Lung microvascular endothelial cell (primary cell): ENCODE measurements at regions not wholly inside any gene's neighbourhood (a gene's known extent, or its start where the extent isn't known, plus 50 kb on each side); places are given as distances from the start of the nearest gene placed in this dataset.
A peak's percentile ranks its signal among the peaks of the same experiment; 100 is the strongest.
"Not testable (repeated sequence)": the region's sequence is repeated elsewhere in the genome, so short reads cannot be mapped to it uniquely, and the experiment has no call there.

ENCODE experiments used
- DNase-seq, 2 donors: peaks; one replicate each; pipeline versions ENCODE4 v3.0.0 to v3.0.0-alpha.2; 2010; ENCODE audit warnings: low read depth in 2 of 2

DNA sequence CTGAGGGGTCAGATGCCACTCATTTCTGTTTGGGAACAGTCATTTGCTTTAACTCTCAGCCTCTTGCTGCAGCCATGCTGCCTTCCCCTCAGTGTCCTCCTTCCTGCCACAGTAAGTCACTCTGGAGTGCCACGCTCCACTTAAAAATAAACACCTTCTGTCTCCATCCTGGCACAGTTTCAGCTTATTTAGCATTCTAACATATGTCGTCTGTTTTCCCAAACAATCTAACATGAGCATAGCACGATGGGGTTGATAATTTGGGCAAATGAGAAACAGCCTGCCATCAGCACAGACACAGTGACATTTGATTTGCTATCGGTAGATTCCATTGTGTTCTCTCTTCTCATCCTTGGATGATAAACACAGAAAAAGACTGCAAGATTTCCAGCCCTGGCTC lies 768.6 kb downstream of the UQCRFS1 start:
- DNase-seq: no peak

DNA sequence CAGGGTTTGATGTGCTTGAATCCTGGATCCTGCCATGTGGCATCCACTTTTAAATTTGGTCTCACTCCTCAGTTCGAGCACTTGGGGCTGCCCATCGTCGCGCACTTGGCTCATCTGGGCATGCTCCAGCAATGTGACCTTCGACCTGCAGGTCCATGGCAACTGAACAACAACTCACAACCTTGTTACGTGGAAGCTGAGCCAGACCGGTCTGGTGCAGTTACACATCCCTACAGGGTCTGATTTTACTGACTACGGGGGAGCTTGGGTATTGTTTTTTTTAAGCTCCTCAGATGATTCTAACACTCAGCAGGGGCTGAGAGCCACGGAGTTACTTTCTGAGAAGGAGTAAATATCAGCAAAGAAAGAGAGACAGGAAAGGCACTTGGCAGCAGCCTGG lies 769.6 kb downstream of the UQCRFS1 start:
- no peak for DNase-seq

- DNase-seq: no peak
These were observed 775.3 kb downstream of the UQCRFS1 start for GRCh38 chr19:28437390-28438346.

- no peak for DNase-seq
These were observed 776.6 kb downstream of the UQCRFS1 start for GRCh38 chr19:28436320-28436719.

DNA sequence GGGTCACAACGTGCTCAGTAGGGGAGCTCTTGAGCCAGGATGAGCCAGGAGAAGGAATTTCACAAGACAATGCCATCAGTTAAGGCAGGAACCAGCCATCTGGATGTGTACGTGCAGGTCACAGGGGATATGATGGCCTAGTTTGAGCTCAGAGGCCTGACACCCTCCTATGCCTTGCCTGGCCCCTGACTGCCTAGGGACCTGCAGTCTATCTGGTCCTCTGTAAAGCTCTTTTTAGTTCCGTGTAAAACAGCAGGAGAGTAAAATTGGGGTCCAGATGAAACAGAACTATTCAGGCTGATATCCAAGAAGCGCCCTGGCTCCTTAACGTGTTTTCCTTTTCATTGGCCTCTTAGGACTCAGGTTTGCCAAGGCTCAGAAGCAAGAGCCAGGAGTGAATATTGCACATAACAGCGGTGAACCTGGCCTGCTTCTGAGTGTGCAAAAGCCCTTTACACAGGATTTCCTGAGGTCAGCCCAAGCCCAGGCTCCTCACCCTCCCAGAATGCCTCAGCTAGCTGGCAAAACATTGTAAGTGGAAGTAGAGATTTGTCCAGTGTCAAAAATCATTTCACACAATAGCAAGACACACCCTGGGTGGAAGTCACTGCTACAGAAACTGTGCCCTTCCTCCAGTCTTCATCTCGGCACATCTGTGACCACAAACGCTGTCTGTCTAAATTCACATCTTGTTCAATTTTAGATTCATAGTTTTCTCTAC lies 777.2 kb downstream of the UQCRFS1 start:
- DNase-seq: peak in 1 of 2 donors; percentile 11

GRCh38 chr19:28434794-28435193 lies 778.2 kb downstream of the UQCRFS1 start:
- DNase-seq: not testable (repeated sequence)

DNA sequence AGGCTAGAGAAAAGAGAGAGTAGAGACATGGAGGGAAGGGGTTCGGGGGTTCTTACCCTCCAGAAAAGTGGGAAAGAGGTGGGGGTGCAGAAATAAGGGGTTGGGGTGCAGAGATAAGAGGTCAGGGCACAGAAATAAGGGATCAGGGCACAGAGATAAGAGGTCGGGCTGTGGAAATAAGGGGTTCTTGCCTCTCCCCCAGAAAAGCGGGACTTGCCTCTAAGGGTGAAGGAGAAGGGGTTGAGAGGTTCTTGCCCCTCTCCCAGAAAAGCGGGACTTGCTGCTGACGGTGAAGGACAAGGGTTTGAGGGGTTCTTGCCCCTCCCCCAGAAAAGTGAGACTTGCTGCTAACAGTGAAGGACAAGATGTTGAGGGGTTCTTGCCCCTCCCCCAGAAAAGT lies 778.6 kb downstream of the UQCRFS1 start:
- not testable (repeated sequence) for DNase-seq

DNA sequence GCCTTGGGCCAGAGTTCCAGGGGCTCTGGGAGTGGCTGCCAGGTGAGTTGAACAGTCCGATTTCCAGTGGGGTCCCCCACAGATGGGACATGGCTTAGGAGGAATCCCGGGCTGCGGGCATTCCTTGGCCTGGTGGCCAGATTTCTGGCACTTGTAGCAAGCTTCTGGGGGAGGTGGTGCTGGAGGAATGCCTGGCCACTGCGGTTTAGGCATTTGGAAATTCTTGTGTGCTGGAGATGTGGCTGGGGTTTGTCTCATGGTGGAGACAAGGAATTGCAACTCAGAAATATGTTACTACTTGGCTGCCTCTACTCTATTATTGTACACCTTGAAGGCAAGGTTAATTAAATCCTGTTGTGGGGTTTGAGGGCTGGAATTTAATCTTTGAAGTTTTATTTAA lies 779.8 kb downstream of the UQCRFS1 start:
- DNase-seq: not testable (repeated sequence)

GRCh38 chr19:28430214-28430613 lies 782.7 kb downstream of the UQCRFS1 start:
- no peak for DNase-seq

GRCh38 chr19:28429356-28429755 lies 783.6 kb downstream of the UQCRFS1 start:
- no peak for DNase-seq

- DNase-seq: no peak
These were observed 784.1 kb downstream of the UQCRFS1 start for GRCh38 chr19:28428663-28429348.

DNA sequence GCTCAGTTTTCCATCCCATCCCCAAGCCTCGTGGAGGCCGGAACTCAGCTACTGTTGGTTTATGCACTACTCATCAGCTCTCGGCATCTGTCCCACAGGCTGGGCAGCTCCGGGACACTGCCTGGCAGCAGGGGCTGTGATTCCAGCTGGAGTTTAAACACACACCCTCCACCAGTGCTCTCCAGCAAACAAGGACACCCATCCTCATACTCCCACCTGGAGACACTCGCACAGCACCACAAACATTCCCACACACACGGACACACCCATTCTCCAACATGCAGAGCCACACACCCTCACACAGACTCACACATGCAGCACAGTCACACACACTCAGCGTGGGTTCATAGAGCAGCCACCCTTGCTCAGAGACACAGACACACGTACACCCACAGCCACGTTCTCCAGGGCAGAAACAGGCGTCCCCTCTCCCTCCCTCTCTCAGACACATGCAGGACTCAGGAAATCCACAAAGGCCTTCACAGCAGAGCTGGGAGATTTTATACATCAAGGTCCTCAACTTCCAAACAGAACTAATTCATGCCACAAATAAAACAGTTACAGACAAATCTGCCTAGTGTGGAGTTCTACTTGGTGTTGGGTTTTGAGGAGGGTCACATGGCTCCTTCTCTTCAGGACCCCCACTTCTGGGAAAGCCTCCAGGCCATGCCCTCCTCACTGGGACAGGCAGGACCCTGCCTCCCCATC lies 785.4 kb downstream of the UQCRFS1 start:
- peak in 1 of 2 donors; percentile 10 for DNase-seq

GRCh38 chr19:28426730-28427225 lies 786.2 kb downstream of the UQCRFS1 start:
- DNase-seq: peak in 1 of 2 donors; percentile 61

DNA sequence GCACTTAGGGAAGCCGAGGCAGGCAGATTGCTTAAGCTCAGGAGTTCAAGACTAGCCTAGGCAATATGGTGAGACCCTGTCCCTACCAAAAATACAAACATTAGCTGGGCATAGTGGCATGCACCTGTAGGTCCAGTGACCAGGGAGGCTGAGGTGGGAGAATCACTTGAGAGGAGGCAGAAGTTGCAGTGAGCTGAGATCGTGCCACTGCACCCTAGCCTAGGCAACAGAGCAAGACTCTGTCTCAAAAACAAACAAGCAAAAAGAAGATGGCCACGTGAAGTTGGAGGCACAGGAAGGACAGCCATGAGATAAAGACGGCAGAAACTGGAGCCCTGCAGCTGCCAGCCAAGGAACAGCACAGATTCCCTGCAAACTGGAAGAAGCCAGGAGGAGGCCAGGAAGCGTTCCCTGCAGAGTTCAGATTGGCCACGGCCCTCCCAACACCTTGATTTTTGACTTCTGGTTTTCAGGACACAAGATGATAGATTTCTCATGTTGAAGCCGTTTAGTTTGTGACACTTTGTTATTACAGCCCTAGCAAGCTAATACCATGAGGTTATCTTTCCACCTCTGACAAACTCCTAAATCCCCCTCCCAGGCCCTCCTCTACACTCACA lies 786.7 kb downstream of the UQCRFS1 start:
- no peak for DNase-seq

GRCh38 chr19:28425046-28425931 lies 787.7 kb downstream of the UQCRFS1 start:
- DNase-seq: peak in 1 of 2 donors; percentile 36

DNA sequence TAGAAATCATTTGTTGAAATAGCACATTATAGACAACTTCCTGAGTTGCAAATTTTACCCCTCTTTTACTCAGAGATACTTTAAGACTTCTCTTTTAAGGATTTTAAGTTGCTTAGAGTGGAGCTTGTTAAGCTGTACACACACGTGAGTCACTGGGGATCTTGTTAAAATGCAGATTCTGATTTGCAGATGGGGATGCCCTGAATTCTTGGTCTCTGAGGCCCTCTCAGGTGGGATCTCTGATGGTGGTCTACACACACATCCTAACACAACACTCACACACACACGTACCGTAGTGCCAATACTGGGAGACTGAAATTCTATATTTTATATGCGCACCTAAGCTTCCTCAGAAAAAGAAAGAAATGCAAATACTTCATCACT lies 788.3 kb downstream of the UQCRFS1 start:
- no peak for DNase-seq

DNA sequence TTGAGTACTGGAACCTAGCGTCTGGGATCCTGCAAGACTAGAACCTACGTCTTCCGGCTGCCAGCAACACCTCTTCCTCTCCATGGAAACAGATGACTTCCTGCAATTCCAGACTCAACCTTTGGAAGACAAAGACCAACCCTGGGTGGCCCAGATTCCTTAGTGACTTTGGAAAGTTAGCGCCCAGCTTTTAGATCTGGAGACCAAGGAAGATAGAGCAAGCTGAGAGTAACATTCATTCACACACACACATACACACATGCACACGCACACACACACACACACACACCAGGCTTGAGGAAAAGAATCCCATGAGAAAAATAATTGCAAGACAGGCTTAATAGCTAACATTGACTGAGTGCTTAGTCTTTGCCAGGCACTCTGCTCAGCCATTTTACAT lies 788.9 kb downstream of the UQCRFS1 start:
- DNase-seq: peak in 1 of 2 donors; percentile 28

DNA sequence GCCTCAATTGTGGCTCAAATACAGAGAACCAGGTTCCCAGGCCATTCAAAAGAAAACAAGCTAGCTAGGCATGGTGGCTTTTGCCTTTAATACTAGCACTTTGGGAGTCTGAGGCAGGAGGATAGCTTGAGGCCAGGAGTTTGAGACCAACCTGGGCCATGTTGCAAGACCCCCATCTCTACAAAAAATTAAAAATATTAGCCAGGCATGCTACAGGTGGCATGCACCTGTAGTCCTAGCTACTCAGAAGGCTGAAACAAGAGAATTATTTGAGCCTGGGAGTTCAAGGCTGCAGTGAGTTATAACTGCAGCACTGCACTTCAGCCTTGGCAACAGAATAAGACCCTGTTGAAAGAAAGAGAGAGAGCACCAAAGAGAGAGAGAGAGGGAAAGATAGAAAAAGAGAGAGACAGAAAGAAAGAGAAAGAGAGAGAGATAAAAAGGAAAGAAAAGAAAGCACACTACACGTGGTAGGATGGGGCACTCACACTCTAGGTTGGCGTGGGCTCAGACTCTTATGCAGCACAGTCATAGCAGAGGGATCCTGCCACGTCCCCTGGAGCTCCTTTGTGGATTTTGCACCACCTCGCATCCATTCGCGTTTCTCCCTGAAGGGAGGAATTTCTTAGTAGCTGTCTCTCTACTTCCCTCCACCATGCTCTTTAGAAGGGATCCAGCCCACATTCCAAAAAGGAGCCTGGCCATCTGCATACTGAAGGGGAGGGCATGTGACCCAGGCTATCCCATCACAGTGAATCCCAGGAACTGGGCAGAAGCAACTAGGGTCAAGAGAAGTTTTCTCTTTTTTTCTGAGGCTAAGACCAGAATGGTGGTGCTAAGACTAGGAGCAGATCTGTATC lies 789.9 kb downstream of the UQCRFS1 start:
- no peak for DNase-seq

- no peak for DNase-seq
These were observed 790.9 kb downstream of the UQCRFS1 start for GRCh38 chr19:28422046-28422445.
